HepG2 (cell line): ENCODE measurements at regions not wholly inside any gene's neighbourhood (a gene's known extent, or its start where the extent isn't known, plus 50 kb on each side); places are given as distances from the start of the nearest gene placed in this dataset.

Experiments used
- ATAC-seq: fragments of 200-7000 bp; cut with Tn5 transposase; 3 replicates; pipeline ENCODE4 v1.9.1; 2020; ENCODE audit warnings: mild to moderate bottlenecking, moderate library complexity
- BruUV-seq: library from RNA; stranded (reverse); fragments of 400-500 nt; replicated peaks from 2 replicates; lab custom pipeline; 2021; lab: Mats Ljungman, UMichigan
- CTCF ChIA-PET: fragments of 300-600 bp; formaldehyde crosslinking; extraction: SDS; loops from one replicate; lab custom pipeline; 2021; ENCODE audit warnings: low total read pairs, inconsistent platforms, low intra/inter-chr PET ratio; lab: Yijun Ruan, JAX
- POLR2A ChIA-PET: fragments of 350-600 bp; sonication (Branson Sonifier 250); formaldehyde crosslinking; loops from one replicate; lab custom pipeline; 2020; ENCODE audit warnings: antibody characterized with exemption, inconsistent platforms; lab: Yijun Ruan, JAX
- DNase-seq: peaks from one replicate; pipeline ENCODE4 v3.0.0-alpha.2; 2015; ENCODE audit warnings: low spot score
- FAIRE-seq: peaks from 3 replicates; lab custom pipeline; 2011; peaks lifted over from hg19 to GRCh38; lab: Jason Lieb, UNC
- H2AFZ ChIP-seq: one replicate; pipeline ENCODE4 v1.6.1; 2011; ENCODE audit warnings: low read length, inconsistent platforms
- H3K27ac ChIP-seq: fragments of 300-600 bp; 3 replicates; pipeline ENCODE4 v1.8.0; 2011; ENCODE audit warnings: mixed run types, mild to moderate bottlenecking, mixed read lengths, low read length, inconsistent platforms; ENCODE audit not compliant: insufficient read depth; ENCODE audit errors: extremely low read length
- H3K27me3 ChIP-seq, 2 experiments: fragments of 200-600 bp in 1 of 2; 2 replicates in 1 of 2; 3 replicates in 1 of 2; pipeline versions ENCODE4 v1.6.0 to v1.8.0; 2011; ENCODE audit warnings: low read length in 2 of 2, mild to moderate bottlenecking in 2 of 2, moderate library complexity in 2 of 2, inconsistent platforms in 1 of 2; ENCODE audit not compliant: insufficient read depth in 2 of 2, control insufficient read depth in 1 of 2
- H3K36me3 ChIP-seq, 2 experiments: fragments of 200-600 bp in 1 of 2; replicated peaks in 1 of 2; 2 replicates in 1 of 2; 3 replicates in 1 of 2; pipeline versions ENCODE4 v1.5.1 to v1.8.0; 2011; ENCODE audit warnings: low read length in 2 of 2, inconsistent platforms in 1 of 2; ENCODE audit not compliant: insufficient read depth in 2 of 2, control insufficient read depth in 1 of 2
- H3K4me1 ChIP-seq: 2 replicates; pipeline ENCODE4 v1.5.1; 2012; ENCODE audit warnings: low read length, inconsistent platforms; ENCODE audit not compliant: insufficient read depth
- H3K4me2 ChIP-seq: 2 replicates; pipeline ENCODE4 v1.6.0; 2011; ENCODE audit warnings: low read depth, low read length, inconsistent platforms
- H3K4me3 ChIP-seq, 3 experiments: fragments of 200-600 bp in 1 of 3; sonication (generic), shearing (Covaris generic) in 1 of 3; replicated peaks in 1 of 3; 2 replicates each; pipeline ENCODE4 v1.5.1; 2011 to 2016; ENCODE audit warnings: low read length in 3 of 3, inconsistent platforms in 2 of 3, low read depth in 2 of 3, mild to moderate bottlenecking in 2 of 3, control low read depth in 1 of 3, mixed read lengths in 1 of 3; ENCODE audit not compliant: insufficient read depth in 1 of 3
- H3K79me2 ChIP-seq: one replicate; pipeline ENCODE4 v1.6.1; 2011; ENCODE audit warnings: low read length, inconsistent platforms; ENCODE audit not compliant: insufficient read depth
- H3K9ac ChIP-seq: 2 replicates; pipeline ENCODE4 v1.6.0; 2011; ENCODE audit warnings: mild to moderate bottlenecking, low read depth, low read length, inconsistent platforms; ENCODE audit not compliant: insufficient read depth
- H3K9me3 ChIP-seq: 2 replicates; pipeline ENCODE4 v1.5.1; 2012; ENCODE audit warnings: mild to moderate bottlenecking, low read length
- H4K20me1 ChIP-seq: 2 replicates; pipeline ENCODE4 v1.6.0; 2011; ENCODE audit warnings: inconsistent platforms, mild to moderate bottlenecking, low read length, moderate library complexity; ENCODE audit not compliant: insufficient read depth
- AKNA ChIP-seq: sonication (generic); formaldehyde crosslinking; IDR thresholded peaks from 2 replicates; pipeline ENCODE4 v1.4.0; 2020; ENCODE audit warnings: missing genetic modification reagents, borderline replicate concordance
- BHLHE40 ChIP-seq: IDR thresholded peaks from 2 replicates; pipeline ENCODE4 v1.6.1; 2011; ENCODE audit warnings: low read length, improper control_type of control experiment
- HMGXB4 ChIP-seq, 2 experiments: sonication (generic) in 1 of 2; formaldehyde crosslinking in 1 of 2; IDR thresholded peaks; 2 replicates each; pipeline versions ENCODE4 v1.4.0 to v1.6.1; 2018 to 2020; ENCODE audit warnings: missing genetic modification reagents in 2 of 2, borderline replicate concordance in 1 of 2, low read depth in 1 of 2, mild to moderate bottlenecking in 1 of 2, missing biosample characterization in 1 of 2
- IKZF5 ChIP-seq: IDR thresholded peaks from 2 replicates; pipeline ENCODE4 v1.6.1; 2018; ENCODE audit warnings: missing genetic modification reagents, mild to moderate bottlenecking, missing compliant biosample characterization
- MTF1 ChIP-seq: sonication (generic); formaldehyde crosslinking; IDR thresholded peaks from 2 replicates; pipeline ENCODE4 v1.5.0; 2020; ENCODE audit warnings: missing genetic modification reagents
- MYC ChIP-seq: sonication (generic); formaldehyde crosslinking; IDR thresholded peaks from 2 replicates; pipeline ENCODE4 v1.9.0; 2021; ENCODE audit warnings: missing genetic modification reagents, borderline replicate concordance
- NPAS2 ChIP-seq: sonication (generic); formaldehyde crosslinking; IDR thresholded peaks from 2 replicates; pipeline ENCODE4 v1.8.0; 2022; ENCODE audit warnings: mild to moderate bottlenecking, missing genetic modification reagents, borderline replicate concordance
- SP5 ChIP-seq: IDR thresholded peaks from 2 replicates; pipeline ENCODE4 v1.6.1; 2016; ENCODE audit warnings: low read depth, borderline replicate concordance
- SRY ChIP-seq: sonication (generic); formaldehyde crosslinking; IDR thresholded peaks from 2 replicates; pipeline ENCODE4 v1.8.0; 2022; ENCODE audit warnings: mild to moderate bottlenecking, missing genetic modification reagents
- THAP11 ChIP-seq: IDR thresholded peaks from 2 replicates; pipeline ENCODE4 v1.6.1; 2016; ENCODE audit warnings: missing biosample characterization, missing genetic modification reagents
- YY1 ChIP-seq: IDR thresholded peaks from 2 replicates; pipeline ENCODE4 v1.6.1; 2011; ENCODE audit warnings: low read length, low read depth, moderate library complexity, mild to moderate bottlenecking; ENCODE audit not compliant: insufficient read depth, insufficient replicate concordance
- ZBTB2 ChIP-seq: sonication (generic); formaldehyde crosslinking; IDR thresholded peaks from 2 replicates; pipeline ENCODE4 v1.8.0; 2022; ENCODE audit warnings: low read depth, missing genetic modification reagents
- ZNF335 ChIP-seq: sonication (generic); formaldehyde crosslinking; IDR thresholded peaks from 2 replicates; pipeline ENCODE4 v1.4.0; 2020; ENCODE audit warnings: missing genetic modification reagents
- ZNF562 ChIP-seq: sonication (generic); formaldehyde crosslinking; IDR thresholded peaks from 2 replicates; pipeline ENCODE4 v1.8.0; 2022; ENCODE audit warnings: missing genetic modification reagents, borderline replicate concordance
- ZNF740 ChIP-seq: sonication (generic); formaldehyde crosslinking; IDR thresholded peaks from 2 replicates; pipeline ENCODE4 v1.4.0; 2020; ENCODE audit warnings: missing genetic modification reagents
- WGBS: methylation state at CpG from one replicate; pipeline ENCODE4 v1.1.6; 2017; ENCODE audit warnings: low lambda C conversion rate; 5-methylcytosine and 5-hydroxymethylcytosine counted together
- in situ Hi-C: cut with HindIII; loops from 2 replicates; pipeline ENCODE4 v1.10.0; 2017; ENCODE audit warnings: low pct_unique_long_range_greater_than_20kb; ENCODE audit not compliant: extremely low pct_ligation_motif_present
- intact Hi-C: fragments of 100-400 bp; cut with micrococcal nuclease; formaldehyde crosslinking; loops from one replicate; pipeline ENCODE4 v1.10.0; 2022; ENCODE audit not compliant: unreplicated experiment

GRCh38 chrX:87374324-87374723 lies 143.3 kb upstream of the KLHL4 start (continued):
- TF ChIP-seq HMGXB4 (CRISPR knock-in tag; IDR thresholded peaks at IDR 0.05; ENCODE audit: borderline replicate concordance in 1 of 2, low read depth in 1 of 2) (no peak), MTF1 (CRISPR knock-in tag) (no peak), ZNF740 (no peak), THAP11 (no peak)

- H3K4me3 ChIP-seq, result no peak overlapping the region
- CTCF ChIA-PET, result no interaction called here
- no peak for ATAC-seq
- BruUV-seq, result no TSS peak
- no peak for FAIRE-seq
- intact Hi-C loops, result no loop called here
- no peaks in the 10 kb centered on the region for H3K36me3 ChIP-seq
- no peaks in the 10 kb centered on the region for H4K20me1 ChIP-seq
- no peak for DNase-seq
- no peak overlapping the region for H3K27ac ChIP-seq
- WGBS, result 12% methylated on average over 4 of the region's 4 CpGs
- H3K4me1 ChIP-seq, result no peaks in the 10 kb centered on the region
- H3K9ac ChIP-seq, result no peak overlapping the region
- H3K27me3 ChIP-seq, result no peaks in the 10 kb centered on the region
- in situ Hi-C loops, result no loop called here
- H2AFZ ChIP-seq, result no peak overlapping the region
- POLR2A ChIA-PET, result no interaction called here
- H3K9me3 ChIP-seq, result no peaks in the 10 kb centered on the region
- no peak overlapping the region for H3K4me2 ChIP-seq
- H3K79me2 ChIP-seq, result no peaks in the 10 kb centered on the region
- TF ChIP-seq SRY (CRISPR knock-in tag) (no peak), ZNF562 (no peak), AKNA (CRISPR knock-in tag) (no peak), BHLHE40 (no peak), ZNF335 (no peak), MYC (CRISPR knock-in tag) (no peak), ZBTB2 (CRISPR knock-in tag) (no peak), NPAS2 (CRISPR knock-in tag) (no peak), SP5 (no peak), YY1 (no peak), IKZF5 (no peak)
Observed at GRCh38 chrX:87376896-87377295, 140.7 kb upstream of the KLHL4 start.
